ENCODE measurements at regions not wholly inside any gene's neighbourhood (a gene's known extent, or its start where the extent isn't known, plus 50 kb on each side); places are given as distances from the start of the nearest gene placed in this dataset.
"Not testable (repeated sequence)": the region's sequence is repeated elsewhere in the genome, so short reads cannot be mapped to it uniquely, and the experiment has no call there.

- no peak for DNase-seq
Observed at GRCh38 chr2:237218756-237219155, 133.1 kb downstream of the COPS8 start.

GRCh38 chr2:237219826-237220225, 134.1 kb downstream of the COPS8 start:
- DNase-seq, result no peak

- DNase-seq, result no peak
Observed at GRCh38 chr2:237221443-237221842, 135.8 kb downstream of the COPS8 start.

GRCh38 chr2:237222178-237222577, 136.5 kb downstream of the COPS8 start:
- DNase-seq, result no peak

GRCh38 chr2:237222601-237223041, 136.9 kb downstream of the COPS8 start:
- no peak for DNase-seq

- no peak for DNase-seq
Observed at GRCh38 chr2:237223201-237223861, 137.6 kb downstream of the COPS8 start.

- no peak for DNase-seq
Observed at GRCh38 chr2:237227190-237227589, 141.5 kb downstream of the COPS8 start.

- no peak for DNase-seq
Observed at GRCh38 chr2:237227592-237228280, 142.0 kb downstream of the COPS8 start.

GRCh38 chr2:237228281-237228625, 142.6 kb downstream of the COPS8 start:
- no peak for DNase-seq

GRCh38 chr2:237229905-237230304, 144.2 kb downstream of the COPS8 start:
- no peak for DNase-seq

GRCh38 chr2:237230355-237230754, 144.7 kb downstream of the COPS8 start:
- DNase-seq, result no peak

GRCh38 chr2:237231593-237231992, 145.9 kb downstream of the COPS8 start:
- DNase-seq, result no peak

GRCh38 chr2:237232166-237232565, 146.5 kb downstream of the COPS8 start:
- no peak for DNase-seq

GRCh38 chr2:237234268-237234667, 148.6 kb downstream of the COPS8 start:
- DNase-seq, result no peak

- no peak for DNase-seq
Observed at GRCh38 chr2:237235383-237236095, 149.8 kb downstream of the COPS8 start.

GRCh38 chr2:237236188-237236587, 150.5 kb downstream of the COPS8 start:
- no peak for DNase-seq

GRCh38 chr2:237238249-237238648, 152.6 kb downstream of the COPS8 start:
- no peak for DNase-seq

GRCh38 chr2:237240252-237240651, 154.6 kb downstream of the COPS8 start:
- no peak for DNase-seq

- not testable (repeated sequence) for DNase-seq
Observed at GRCh38 chr2:237240868-237241267, 155.2 kb downstream of the COPS8 start.

- no peak for DNase-seq
Observed at GRCh38 chr2:237242091-237242536, 156.4 kb downstream of the COPS8 start.

- DNase-seq, result no peak
Observed at GRCh38 chr2:237243487-237243886, 157.8 kb downstream of the COPS8 start.

- DNase-seq, result no peak
Observed at GRCh38 chr2:237244178-237244577, 158.5 kb downstream of the COPS8 start.

- DNase-seq, result no peak
Observed at GRCh38 chr2:237244976-237245646, 159.4 kb downstream of the COPS8 start.

Measured in NCI-H2107 (cell line).